T-helper 1 cell treated with Interleukin-12 subunit alpha and Interleukin-12 subunit beta and Interleukin-4 antibody, amounts not matched to agents 30 μg/mL and 1 μg/mL, for 36 hours (primary cell): ENCODE measurements at regions not wholly inside any gene's neighbourhood (a gene's known extent, or its start where the extent isn't known, plus 50 kb on each side); places are given as distances from the start of the nearest gene placed in this dataset.
A peak's percentile ranks its signal among the peaks of the same experiment; 100 is the strongest.

Source experiments
- H3K27ac Mint-ChIP-seq: one replicate; pipeline ENCODE4 v1.8.0; 2021; ENCODE audit warnings: mild to moderate bottlenecking, mixed read lengths
- H3K27me3 Mint-ChIP-seq: one replicate; pipeline ENCODE4 v1.8.0; 2021; ENCODE audit warnings: low read depth, mixed read lengths
- H3K36me3 Mint-ChIP-seq: one replicate; pipeline ENCODE4 v1.8.0; 2021; ENCODE audit warnings: low read depth, mixed read lengths
- H3K4me1 Mint-ChIP-seq: one replicate; pipeline ENCODE4 v1.8.0; 2021; ENCODE audit warnings: low read depth, mixed read lengths
- H3K4me3 Mint-ChIP-seq: one replicate; pipeline ENCODE4 v1.8.0; 2021; ENCODE audit warnings: mild to moderate bottlenecking, moderate library complexity, mixed read lengths
- H3K9me3 Mint-ChIP-seq: one replicate; pipeline ENCODE4 v1.8.0; 2021; ENCODE audit warnings: mixed read lengths

DNA sequence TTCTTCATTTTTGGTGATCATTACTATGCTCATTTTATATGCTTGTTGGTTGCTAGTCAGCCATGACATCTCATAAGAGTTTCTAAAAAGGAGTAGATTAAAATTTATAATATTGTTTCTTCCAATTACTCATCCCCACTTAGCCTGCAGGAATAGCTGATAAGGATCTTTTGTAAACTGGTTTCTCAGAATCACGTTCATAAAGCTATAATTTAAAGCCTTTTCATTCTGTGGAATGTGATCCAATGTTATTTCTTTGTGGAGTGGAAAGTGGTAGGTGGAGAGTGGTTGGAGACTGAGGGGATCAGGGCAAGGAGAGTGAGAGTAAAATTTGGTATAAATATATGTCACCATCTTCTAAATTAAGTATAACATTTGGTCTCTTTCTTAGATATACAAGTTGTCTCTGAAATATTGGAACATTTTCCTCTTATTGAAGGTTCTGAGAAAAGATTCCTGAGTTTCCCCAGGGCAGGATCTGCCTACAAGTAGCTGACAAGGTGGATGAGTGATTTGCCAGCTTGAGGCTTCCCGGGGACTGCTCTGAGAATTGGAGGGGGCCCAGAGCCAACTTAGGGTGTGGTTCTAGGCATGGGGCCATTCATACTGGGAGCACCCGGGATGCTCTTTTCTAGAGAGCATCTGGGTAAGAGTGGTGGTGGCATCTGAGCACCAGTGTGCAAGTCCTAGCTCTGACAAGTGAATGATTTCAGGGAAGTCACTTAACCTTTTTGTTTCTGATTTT is 116.4 kb downstream of the TBX19 start:
- Mint-ChIP-seq H3K27me3 (peaks cover 31% of the 10 kb centered on the region), H3K9me3 (no peaks in the 10 kb centered on the region), H3K27ac (no peak overlapping the region), H3K36me3 (no peaks in the 10 kb centered on the region), H3K4me1 (peaks cover 25% of the 10 kb centered on the region), H3K4me3 (no peak overlapping the region)

DNA sequence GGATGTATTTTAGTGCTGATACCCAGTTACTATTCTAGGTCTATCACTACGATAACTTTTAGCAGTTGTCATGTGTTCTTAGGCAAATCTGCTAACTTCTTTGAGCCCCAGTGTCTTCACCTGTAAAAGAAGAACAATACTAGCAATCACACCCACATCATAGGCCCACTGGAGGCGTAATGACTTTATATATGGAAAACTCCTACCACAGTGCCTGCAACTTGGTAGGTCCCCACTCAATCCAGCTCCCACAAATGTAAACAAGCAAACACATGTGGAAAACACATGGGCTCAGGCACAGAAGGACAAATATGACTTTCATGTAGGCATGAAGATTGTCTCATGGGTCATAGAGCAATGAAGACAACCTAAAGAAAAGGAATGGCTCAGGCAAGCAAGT is 115.8 kb downstream of the TBX19 start:
- peaks cover 33% of the 10 kb centered on the region for H3K27me3 Mint-ChIP-seq

DNA sequence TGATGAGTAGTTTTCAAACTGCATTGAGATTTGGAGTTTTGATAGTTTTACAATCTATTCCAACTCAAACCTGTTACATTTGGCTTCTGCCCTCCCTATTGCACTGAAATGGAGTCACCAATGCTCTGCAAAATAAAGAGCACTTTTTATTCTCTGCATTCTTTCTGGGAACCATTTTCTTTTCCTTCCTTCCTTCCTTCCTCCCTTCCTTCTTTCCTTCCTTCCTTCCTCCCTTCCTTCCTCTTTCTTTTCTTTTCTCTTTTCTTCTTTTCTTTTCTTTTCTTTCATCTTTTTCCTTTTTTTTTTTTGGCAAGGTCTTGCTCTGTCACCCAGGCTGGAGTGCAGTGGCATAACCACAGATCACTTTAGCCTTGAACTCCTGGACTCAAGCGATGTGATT is 114.2 kb downstream of the TBX19 start:
- H3K4me3 Mint-ChIP-seq: no peak overlapping the region
- H3K36me3 Mint-ChIP-seq: no peaks in the 10 kb centered on the region
- peaks cover 23% of the 10 kb centered on the region for H3K4me1 Mint-ChIP-seq
- H3K27me3 Mint-ChIP-seq: peaks cover 45% of the 10 kb centered on the region
- H3K27ac Mint-ChIP-seq: no peak overlapping the region
- H3K9me3 Mint-ChIP-seq: no peaks in the 10 kb centered on the region

More for the DNA sequence above, 115.8 kb downstream of the TBX19 start:
- Mint-ChIP-seq H3K4me1 (peaks cover 26% of the 10 kb centered on the region), H3K9me3 (no peaks in the 10 kb centered on the region), H3K36me3 (no peaks in the 10 kb centered on the region), H3K27ac (no peak overlapping the region), H3K4me3 (no peak overlapping the region)

DNA sequence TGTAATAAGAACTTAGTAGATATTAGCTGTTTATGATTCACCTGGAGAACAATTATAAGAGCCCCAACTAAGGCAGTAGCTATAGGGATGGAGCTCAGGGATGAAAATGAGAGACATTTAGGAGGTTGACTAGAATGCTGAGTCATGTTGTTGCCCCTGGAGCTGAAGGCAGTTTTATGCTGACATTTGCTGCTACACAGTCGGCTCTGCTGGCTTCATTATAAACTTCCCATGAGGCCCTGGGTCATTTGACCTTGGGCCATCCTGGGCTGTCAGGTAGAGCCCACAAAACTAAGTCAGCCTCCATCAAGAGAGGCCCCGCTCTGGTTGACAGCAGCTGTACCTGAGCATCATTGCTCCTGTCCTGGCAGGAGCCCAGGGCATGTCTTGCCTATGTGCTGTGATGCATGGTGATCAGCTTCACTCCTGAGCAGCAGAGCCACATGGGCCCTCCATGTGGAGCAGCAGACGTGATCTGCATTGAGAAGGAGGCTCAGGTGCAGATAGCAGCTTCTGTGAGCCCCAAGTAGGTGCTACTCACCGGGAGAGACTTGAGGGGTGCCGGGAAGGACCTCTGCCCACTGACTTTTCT is 112.4 kb downstream of the TBX19 start:
- peaks cover 12% of the 10 kb centered on the region for H3K4me1 Mint-ChIP-seq
- H3K27me3 Mint-ChIP-seq: peaks cover 45% of the 10 kb centered on the region
- no peaks in the 10 kb centered on the region for H3K36me3 Mint-ChIP-seq
- no peaks in the 10 kb centered on the region for H3K9me3 Mint-ChIP-seq
- no peak overlapping the region for H3K27ac Mint-ChIP-seq
- no peak overlapping the region for H3K4me3 Mint-ChIP-seq

DNA sequence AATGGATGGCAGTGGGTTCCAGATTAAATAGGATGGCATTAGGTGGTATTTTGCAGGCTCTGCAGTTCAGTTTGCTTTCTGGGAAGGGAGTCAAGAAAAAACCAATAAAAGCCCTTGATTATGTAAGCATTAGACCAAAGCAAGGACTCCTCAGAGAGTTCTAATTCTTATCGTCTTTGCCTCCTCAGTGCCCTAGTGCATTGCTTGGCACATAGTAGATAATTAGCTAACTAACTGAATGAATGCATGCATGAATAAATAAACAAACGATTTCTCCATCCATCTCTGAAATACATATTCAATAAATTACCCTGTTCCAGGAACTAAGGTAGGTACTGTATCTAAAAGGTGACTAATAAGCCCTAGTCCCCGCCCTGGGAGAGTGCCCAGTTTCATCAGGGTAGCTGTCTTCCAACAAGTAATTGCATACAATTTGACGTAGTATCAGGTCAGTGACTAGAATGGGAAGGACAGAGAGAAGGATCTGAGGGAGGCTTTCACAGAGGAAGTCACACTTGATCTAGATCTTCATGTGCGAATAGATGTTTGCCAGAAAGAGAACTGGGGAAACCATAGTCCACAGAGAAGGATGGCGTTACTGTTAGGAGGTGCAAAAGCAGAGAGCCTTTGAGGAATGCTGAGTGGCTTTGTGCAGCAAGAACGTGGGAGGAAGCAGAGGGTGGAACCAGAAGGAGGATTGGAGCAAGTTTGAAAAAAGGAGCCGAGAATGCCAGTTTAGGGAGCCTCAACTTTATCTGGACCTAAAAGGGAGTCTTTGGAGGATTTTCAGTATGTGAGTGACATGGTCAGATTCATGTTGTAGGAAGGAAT is 111.4 kb downstream of the TBX19 start:
- no peak overlapping the region for H3K4me3 Mint-ChIP-seq
- no peaks in the 10 kb centered on the region for H3K9me3 Mint-ChIP-seq
- H3K36me3 Mint-ChIP-seq: no peaks in the 10 kb centered on the region
- no peak overlapping the region for H3K27ac Mint-ChIP-seq
- H3K4me1 Mint-ChIP-seq: peaks cover 19% of the 10 kb centered on the region
- peaks cover 47% of the 10 kb centered on the region for H3K27me3 Mint-ChIP-seq

DNA sequence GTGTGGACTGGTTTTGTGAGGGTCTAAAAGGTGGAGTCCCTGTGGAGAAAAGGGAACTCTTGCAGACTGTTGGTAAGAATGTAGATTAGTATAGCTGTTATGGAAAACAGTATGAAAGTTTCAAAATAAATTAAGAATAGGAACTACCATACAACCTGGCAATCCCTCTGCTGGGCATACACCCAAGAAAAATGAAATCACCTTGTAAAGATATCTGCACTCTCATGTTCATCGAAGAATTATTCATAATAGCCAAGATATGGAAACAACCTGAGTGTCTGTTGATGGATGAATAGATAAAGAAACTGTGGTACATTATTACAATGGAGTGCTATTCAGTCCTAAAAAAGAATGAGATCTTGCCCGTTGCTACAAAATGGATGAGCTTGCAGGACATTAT is 109.6 kb downstream of the TBX19 start:
- Mint-ChIP-seq H3K27me3 (peaks cover 42% of the 10 kb centered on the region), H3K9me3 (no peaks in the 10 kb centered on the region)

DNA sequence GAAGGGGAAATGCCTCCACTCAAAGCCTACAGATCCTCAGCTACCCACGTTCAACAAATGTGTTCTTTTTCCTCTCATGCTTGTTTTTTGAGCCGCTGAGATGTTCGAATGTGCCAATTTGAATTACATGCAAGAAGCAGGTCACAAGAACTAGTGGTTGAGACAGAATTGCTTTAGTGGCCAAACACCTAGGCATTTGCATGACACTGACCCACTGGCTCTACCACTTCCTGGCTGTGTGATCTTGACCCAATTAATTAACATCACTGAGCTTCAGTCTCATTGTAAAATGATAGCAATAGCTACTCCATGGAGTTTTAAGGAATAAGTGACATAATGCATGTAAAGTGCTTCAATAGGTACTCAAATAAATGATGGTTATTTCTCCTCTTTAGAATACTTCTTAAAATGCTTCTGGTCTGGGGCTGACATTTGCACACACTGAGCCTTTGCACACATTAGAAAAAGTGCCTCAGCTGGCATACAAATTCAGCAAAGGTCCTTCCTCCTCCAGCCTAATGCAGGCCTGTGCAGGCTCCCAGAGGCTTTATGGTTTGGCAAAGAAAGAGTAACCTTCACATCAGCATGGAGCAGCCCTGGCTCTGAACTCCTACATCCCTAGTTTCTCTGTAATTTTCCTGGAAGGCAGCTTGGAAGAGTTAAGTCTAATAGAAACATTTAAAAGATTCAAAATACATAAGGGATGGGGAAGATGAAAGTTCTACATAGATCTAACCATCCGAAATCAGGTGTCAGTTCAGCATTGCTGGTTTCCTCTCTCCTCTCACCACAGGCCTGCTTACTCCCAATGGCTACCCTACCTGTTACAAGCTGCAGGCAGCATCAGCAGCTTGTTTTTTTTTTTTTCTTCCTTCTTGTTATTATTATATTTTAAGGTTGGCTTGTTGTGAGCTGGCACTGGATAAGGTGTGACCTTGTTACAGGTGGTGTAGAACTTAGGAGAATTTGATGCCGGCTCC is 107.4 kb downstream of the TBX19 start:
- H3K4me1 Mint-ChIP-seq: peaks cover 24% of the 10 kb centered on the region
- H3K27me3 Mint-ChIP-seq: peaks cover 38% of the 10 kb centered on the region
- no peak overlapping the region for H3K4me3 Mint-ChIP-seq
- no peaks in the 10 kb centered on the region for H3K9me3 Mint-ChIP-seq
- peak overlapping the region; percentile 14 for H3K27ac Mint-ChIP-seq
- no peaks in the 10 kb centered on the region for H3K36me3 Mint-ChIP-seq

More for the DNA sequence above, 109.6 kb downstream of the TBX19 start:
- H3K4me1 Mint-ChIP-seq: peaks cover 24% of the 10 kb centered on the region
- H3K36me3 Mint-ChIP-seq: no peaks in the 10 kb centered on the region
- H3K27ac Mint-ChIP-seq: no peak overlapping the region
- no peak overlapping the region for H3K4me3 Mint-ChIP-seq

DNA sequence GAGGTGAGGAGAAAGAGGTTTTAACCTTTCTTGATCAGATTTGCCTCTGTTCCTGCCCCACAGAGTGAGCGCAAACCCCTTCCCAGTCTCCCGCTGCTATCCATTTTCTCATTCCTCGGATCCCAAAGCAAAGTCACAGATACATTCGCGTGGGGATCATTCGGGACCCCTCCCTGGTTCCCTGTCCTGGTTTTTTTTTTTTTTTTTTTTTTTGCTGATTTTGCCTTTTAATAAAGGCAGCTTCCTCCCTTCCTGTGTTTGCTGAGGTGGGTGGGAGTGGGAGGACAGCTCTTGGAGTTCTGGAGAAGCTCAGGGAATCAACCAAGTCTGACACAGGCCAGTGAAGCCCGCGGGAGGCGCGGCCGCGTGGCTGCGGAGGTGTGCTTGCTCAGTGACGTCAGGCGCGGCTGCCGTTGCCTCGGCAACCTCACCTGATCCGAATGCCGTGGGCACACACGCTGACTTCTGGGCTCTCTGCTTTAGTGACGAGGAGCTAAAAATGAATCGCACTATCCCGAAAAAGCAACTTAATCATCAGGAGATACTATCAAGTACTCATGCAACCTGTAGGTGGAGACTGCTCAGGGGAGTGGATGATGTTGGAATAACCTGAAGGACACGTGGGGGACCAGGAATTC is 106.4 kb downstream of the TBX19 start:
- Mint-ChIP-seq H3K27ac (no peak overlapping the region), H3K4me1 (peaks cover 16% of the 10 kb centered on the region), H3K9me3 (no peaks in the 10 kb centered on the region), H3K27me3 (peaks cover 36% of the 10 kb centered on the region), H3K4me3 (peak overlapping the region; percentile 8), H3K36me3 (no peaks in the 10 kb centered on the region)

DNA sequence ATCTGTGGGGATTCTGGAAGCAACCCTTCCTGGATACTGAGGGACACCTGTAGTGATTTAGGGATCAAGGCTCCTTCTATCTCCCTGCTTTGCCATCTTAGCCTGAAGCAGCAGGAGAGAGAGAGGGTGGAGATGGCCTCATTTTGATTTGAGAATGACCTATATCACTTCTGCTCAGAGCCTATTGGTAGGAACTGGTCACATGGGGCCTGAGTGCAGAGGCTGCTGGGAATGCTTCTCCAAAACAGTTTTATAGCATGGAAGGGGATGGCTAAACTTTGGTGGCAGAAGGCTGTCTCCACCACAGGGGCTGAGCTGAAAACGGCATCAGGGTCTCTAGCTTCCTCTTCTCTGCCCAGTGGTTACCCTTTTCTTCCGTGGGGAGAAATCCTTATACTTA is 105.8 kb downstream of the TBX19 start:
- Mint-ChIP-seq H3K9me3 (no peaks in the 10 kb centered on the region), H3K4me3 (no peak overlapping the region), H3K4me1 (peaks cover 15% of the 10 kb centered on the region), H3K36me3 (no peaks in the 10 kb centered on the region), H3K27ac (no peak overlapping the region), H3K27me3 (peaks cover 34% of the 10 kb centered on the region)

DNA sequence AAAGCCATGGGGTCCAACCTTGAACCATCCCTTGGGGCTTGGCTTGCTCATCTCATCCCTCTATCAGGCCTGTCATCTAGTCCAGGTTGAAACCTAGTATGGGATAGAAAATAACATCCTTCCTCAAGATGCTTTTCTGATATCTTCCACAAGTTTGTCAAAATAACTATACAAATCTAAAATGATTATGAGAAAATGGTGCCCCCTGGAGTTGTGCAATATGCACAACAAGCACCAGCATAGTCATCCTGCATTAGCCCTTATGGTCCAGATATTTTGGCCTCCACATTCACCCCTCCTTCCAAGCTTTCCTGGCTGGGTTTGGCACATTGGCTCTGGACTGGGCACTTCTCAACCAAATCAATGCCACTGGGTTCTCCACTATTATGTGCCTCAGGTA is 101.2 kb downstream of the TBX19 start:
- H3K27ac Mint-ChIP-seq: no peak overlapping the region
- peaks cover 23% of the 10 kb centered on the region for H3K27me3 Mint-ChIP-seq
- no peaks in the 10 kb centered on the region for H3K9me3 Mint-ChIP-seq
- H3K4me3 Mint-ChIP-seq: no peak overlapping the region
- peaks cover 2% of the 10 kb centered on the region for H3K4me1 Mint-ChIP-seq
- no peaks in the 10 kb centered on the region for H3K36me3 Mint-ChIP-seq

DNA sequence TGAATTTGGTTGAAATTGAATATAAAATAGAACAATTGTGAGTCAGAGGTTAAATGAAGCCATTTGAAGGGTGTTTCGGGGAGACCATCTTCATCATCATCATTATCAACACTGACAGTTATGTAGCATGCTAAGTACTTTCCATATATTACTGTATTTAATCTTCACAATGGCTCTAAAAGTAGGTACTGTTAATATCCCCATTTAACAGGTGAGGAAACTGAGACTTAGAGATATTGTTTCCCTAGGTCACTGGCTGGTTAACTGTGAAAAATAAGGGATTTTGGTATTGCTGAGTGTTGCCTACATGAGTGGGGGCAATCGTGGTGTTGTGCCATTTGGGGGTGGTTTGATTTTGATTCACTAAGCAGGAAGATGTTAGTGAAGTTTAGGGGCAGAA is 100.3 kb downstream of the TBX19 start:
- Mint-ChIP-seq H3K27me3 (peaks cover 27% of the 10 kb centered on the region), H3K4me3 (no peak overlapping the region), H3K4me1 (no peaks in the 10 kb centered on the region), H3K9me3 (no peaks in the 10 kb centered on the region), H3K27ac (no peak overlapping the region), H3K36me3 (no peaks in the 10 kb centered on the region)

DNA sequence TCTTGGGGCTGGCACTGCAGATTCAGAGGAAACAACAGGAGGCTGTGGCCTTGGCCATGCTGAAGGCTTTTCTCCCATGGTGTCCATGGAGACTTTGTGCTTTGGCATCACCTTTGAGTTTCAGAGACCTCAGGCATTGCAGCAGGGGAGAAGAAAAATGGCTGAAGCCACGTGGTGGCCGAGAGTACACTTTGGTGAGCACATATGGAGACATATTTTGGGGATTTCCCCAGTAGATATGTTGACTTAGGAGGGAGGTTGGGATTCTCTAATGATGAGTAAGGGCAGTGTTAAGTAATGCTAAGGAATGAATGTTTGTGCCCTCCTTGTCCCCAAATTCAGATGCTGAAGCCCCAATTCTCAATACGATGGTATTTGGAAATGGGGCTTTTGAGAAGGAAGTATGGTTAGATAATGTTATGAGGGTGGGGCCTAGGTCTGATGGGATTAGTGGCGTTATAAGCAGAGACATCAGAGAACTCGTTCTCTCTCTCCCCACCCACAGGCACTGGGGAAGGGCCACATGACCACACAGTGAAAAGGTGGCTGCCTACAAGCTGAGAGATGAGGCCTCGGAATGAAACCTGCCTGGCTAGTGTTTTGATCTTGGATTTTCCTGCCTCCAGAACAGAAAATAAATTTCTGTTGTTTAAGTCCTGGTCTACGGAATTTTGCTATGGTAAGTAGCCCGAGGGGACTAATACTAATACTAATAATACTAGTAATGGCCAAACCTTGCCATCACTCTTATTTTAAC is 98.6 kb downstream of the TBX19 start:
- Mint-ChIP-seq H3K27ac (no peak overlapping the region), H3K27me3 (peaks cover 24% of the 10 kb centered on the region), H3K9me3 (no peaks in the 10 kb centered on the region), H3K4me3 (no peak overlapping the region), H3K4me1 (no peaks in the 10 kb centered on the region), H3K36me3 (peaks cover 1% of the 10 kb centered on the region)
